ENCODE measurements at regions not wholly inside any gene's neighbourhood (a gene's known extent, or its start where the extent isn't known, plus 50 kb on each side); places are given as distances from the start of the nearest gene placed in this dataset.
"Not testable (repeated sequence)": the region's sequence is repeated elsewhere in the genome, so short reads cannot be mapped to it uniquely, and the experiment has no call there.

GRCh38 chr5:115456056-115456455 lies 88.5 kb downstream of the FEM1C start:
- peaks cover 6% of the 10 kb centered on the region for H3K27me3 Mint-ChIP-seq

GRCh38 chr5:115455301-115455707 lies 89.3 kb downstream of the FEM1C start:
- ChIA-PET CTCF (no interaction called here), POLR2A (no interaction called here)
- Mint-ChIP-seq H3K9me3 (no peaks in the 10 kb centered on the region), H3K27me3 (peaks cover 6% of the 10 kb centered on the region), H3K27ac (no peak overlapping the region), H3K4me1 (ENCODE audit: low read depth) (no peaks in the 10 kb centered on the region), H3K36me3 (no peaks in the 10 kb centered on the region), H3K4me3 (no peak overlapping the region)
- no peak for DNase-seq
- intact Hi-C loops (cut with micrococcal nuclease), result no loop called here

More at GRCh38 chr5:115456056-115456455, 88.5 kb downstream of the FEM1C start:
- no peak for DNase-seq
- intact Hi-C loops (cut with micrococcal nuclease), result no loop called here
- Mint-ChIP-seq H3K4me3 (no peak overlapping the region), H3K27ac (no peak overlapping the region), H3K9me3 (no peaks in the 10 kb centered on the region), H3K4me1 (ENCODE audit: low read depth) (peaks cover under 1% of the 10 kb centered on the region), H3K36me3 (no peaks in the 10 kb centered on the region)
- ChIA-PET CTCF (no interaction called here), POLR2A (no interaction called here)

- intact Hi-C loops (cut with micrococcal nuclease), result no loop called here
- ChIA-PET CTCF (no interaction called here), POLR2A (no interaction called here)
- no peak for DNase-seq
- H3K4me3 Mint-ChIP-seq, result no peak overlapping the region
- H3K27me3 Mint-ChIP-seq, result peaks cover 6% of the 10 kb centered on the region
- H3K4me1 Mint-ChIP-seq (ENCODE audit: low read depth), result no peaks in the 10 kb centered on the region
- no peaks in the 10 kb centered on the region for H3K9me3 Mint-ChIP-seq
- no peak overlapping the region for H3K27ac Mint-ChIP-seq
- H3K36me3 Mint-ChIP-seq, result no peaks in the 10 kb centered on the region
Observed at GRCh38 chr5:115453391-115454095, 91.0 kb downstream of the FEM1C start.

- DNase-seq, result no peak
Observed at GRCh38 chr5:115452536-115453235, 91.9 kb downstream of the FEM1C start.

GRCh38 chr5:115452083-115452482 lies 92.5 kb downstream of the FEM1C start:
- H3K9me3 Mint-ChIP-seq, result peaks cover 3% of the 10 kb centered on the region
- CTCF ChIA-PET, result no interaction called here

More at GRCh38 chr5:115452536-115453235, 91.9 kb downstream of the FEM1C start:
- H3K27me3 Mint-ChIP-seq, result peaks cover 6% of the 10 kb centered on the region
- H3K4me1 Mint-ChIP-seq (ENCODE audit: low read depth), result no peaks in the 10 kb centered on the region
- ChIA-PET CTCF (no interaction called here), POLR2A (no interaction called here)
- H3K9me3 Mint-ChIP-seq, result peaks cover 2% of the 10 kb centered on the region
- H3K4me3 Mint-ChIP-seq, result no peak overlapping the region
- no peak overlapping the region for H3K27ac Mint-ChIP-seq
- no peaks in the 10 kb centered on the region for H3K36me3 Mint-ChIP-seq
- intact Hi-C loops (cut with micrococcal nuclease), result no loop called here

GRCh38 chr5:115450741-115451140 lies 93.8 kb downstream of the FEM1C start:
- intact Hi-C loops (cut with micrococcal nuclease), result no loop called here
- peaks cover 6% of the 10 kb centered on the region for H3K27me3 Mint-ChIP-seq
- CTCF ChIA-PET, result no interaction called here
- H3K36me3 Mint-ChIP-seq, result no peaks in the 10 kb centered on the region
- no peak for DNase-seq
- H3K27ac Mint-ChIP-seq, result no peak overlapping the region
- H3K4me1 Mint-ChIP-seq (ENCODE audit: low read depth), result no peaks in the 10 kb centered on the region
- H3K4me3 Mint-ChIP-seq, result no peak overlapping the region
- peaks cover 3% of the 10 kb centered on the region for H3K9me3 Mint-ChIP-seq
- POLR2A ChIA-PET, result no interaction called here

More at GRCh38 chr5:115452083-115452482, 92.5 kb downstream of the FEM1C start:
- POLR2A ChIA-PET, result no interaction called here
- Mint-ChIP-seq H3K27ac (no peak overlapping the region), H3K4me3 (no peak overlapping the region), H3K27me3 (peaks cover 6% of the 10 kb centered on the region), H3K4me1 (ENCODE audit: low read depth) (no peaks in the 10 kb centered on the region), H3K36me3 (no peaks in the 10 kb centered on the region)
- no peak for DNase-seq
- intact Hi-C loops (cut with micrococcal nuclease), result no loop called here

GRCh38 chr5:115448630-115449029 lies 95.9 kb downstream of the FEM1C start:
- H3K36me3 Mint-ChIP-seq; CTCF ChIA-PET; H3K27ac Mint-ChIP-seq; H3K4me1 Mint-ChIP-seq (ENCODE audit: low read depth); H3K4me3 Mint-ChIP-seq; POLR2A ChIA-PET; DNase-seq; H3K27me3 Mint-ChIP-seq; H3K9me3 Mint-ChIP-seq; intact Hi-C loops (cut with micrococcal nuclease): not testable (repeated sequence)

GRCh38 chr5:115440782-115441451 lies 103.7 kb downstream of the FEM1C start:
- no peak for DNase-seq
- ChIA-PET POLR2A (no interaction called here), CTCF (interaction anchor here (1.1 kb wide), 1 partner anchor 20 kb away, joined by 3 read pairs; no protein-coding TSS in a partner anchor)
- Mint-ChIP-seq H3K9me3 (peaks cover 14% of the 10 kb centered on the region), H3K4me1 (ENCODE audit: low read depth) (no peaks in the 10 kb centered on the region), H3K27me3 (peaks cover 27% of the 10 kb centered on the region), H3K27ac (no peak overlapping the region), H3K36me3 (no peaks in the 10 kb centered on the region), H3K4me3 (no peak overlapping the region)
- intact Hi-C loops (cut with micrococcal nuclease), result no loop called here

- intact Hi-C loops (cut with micrococcal nuclease), result no loop called here
- H3K9me3 Mint-ChIP-seq, result peaks cover 14% of the 10 kb centered on the region
- ChIA-PET POLR2A (no interaction called here), CTCF (no interaction called here)
- H3K27me3 Mint-ChIP-seq, result peaks cover 25% of the 10 kb centered on the region
- H3K4me3 Mint-ChIP-seq, result no peak overlapping the region
- H3K27ac Mint-ChIP-seq, result no peak overlapping the region
- DNase-seq, result no peak
- no peaks in the 10 kb centered on the region for H3K4me1 Mint-ChIP-seq (ENCODE audit: low read depth)
- H3K36me3 Mint-ChIP-seq, result no peaks in the 10 kb centered on the region
Observed at GRCh38 chr5:115439639-115440038, 104.9 kb downstream of the FEM1C start.

GRCh38 chr5:115439042-115439441 lies 105.5 kb downstream of the FEM1C start:
- Mint-ChIP-seq H3K4me3 (no peak overlapping the region), H3K27ac (no peak overlapping the region), H3K36me3 (no peaks in the 10 kb centered on the region), H3K27me3 (peaks cover 22% of the 10 kb centered on the region), H3K4me1 (ENCODE audit: low read depth) (no peaks in the 10 kb centered on the region), H3K9me3 (peaks cover 14% of the 10 kb centered on the region)
- POLR2A ChIA-PET, result no interaction called here
- no peak for DNase-seq
- CTCF ChIA-PET, result no interaction called here
- intact Hi-C loops (cut with micrococcal nuclease), result no loop called here

GRCh38 chr5:115435778-115436712 lies 108.5 kb downstream of the FEM1C start:
- CTCF ChIA-PET, result interaction anchor here (0.6 kb wide), 1 partner anchor 324 kb away, joined by 3 read pairs; no protein-coding TSS in a partner anchor
- no peaks in the 10 kb centered on the region for H3K36me3 Mint-ChIP-seq
- no peak for DNase-seq
- POLR2A ChIA-PET, result no interaction called here
- intact Hi-C loops (cut with micrococcal nuclease), result no loop called here
- H3K27me3 Mint-ChIP-seq, result peaks cover 11% of the 10 kb centered on the region
- H3K4me3 Mint-ChIP-seq, result no peak overlapping the region
- no peak overlapping the region for H3K27ac Mint-ChIP-seq
- H3K4me1 Mint-ChIP-seq (ENCODE audit: low read depth), result no peaks in the 10 kb centered on the region
- H3K9me3 Mint-ChIP-seq, result peaks cover 8% of the 10 kb centered on the region
